Activated CD4-positive, alpha-beta T cell treated with anti-CD3 and anti-CD28 coated beads for 36 hours (primary cell): ENCODE measurements at regions not wholly inside any gene's neighbourhood (a gene's known extent, or its start where the extent isn't known, plus 50 kb on each side); places are given as distances from the start of the nearest gene placed in this dataset.

Experiments used
- ATAC-seq: fragments of 200-7000 bp; cut with Tn5 transposase; one replicate; pipeline ENCODE4 v1.10.0; 2021; ENCODE audit warnings: mild to moderate bottlenecking, moderate library complexity
- CTCF ChIA-PET: fragments of 350-600 bp; sonication (Branson Sonifier 250); formaldehyde crosslinking; loops from one replicate; lab custom pipeline; 2021; ENCODE audit warnings: antibody characterized with exemption; lab: Charles Lee
- POLR2A ChIA-PET: fragments of 350-600 bp; sonication (Branson Sonifier 250); formaldehyde crosslinking; loops from one replicate; lab custom pipeline; 2021; ENCODE audit warnings: antibody characterized with exemption, inconsistent platforms; lab: Charles Lee
- DNase-seq: peaks from one replicate; pipeline ENCODE4 v3.0.0-alpha.2; 2020
- H3K27ac Mint-ChIP-seq: one replicate; pipeline ENCODE4 v1.8.0; 2021; ENCODE audit warnings: mixed read lengths
- H3K27me3 Mint-ChIP-seq: one replicate; pipeline ENCODE4 v1.8.0; 2021; ENCODE audit warnings: mixed read lengths
- H3K36me3 Mint-ChIP-seq: one replicate; pipeline ENCODE4 v1.8.0; 2021; ENCODE audit warnings: low read depth, mixed read lengths
- H3K4me1 Mint-ChIP-seq: one replicate; pipeline ENCODE4 v1.8.0; 2021; ENCODE audit warnings: mixed read lengths
- H3K4me3 Mint-ChIP-seq: one replicate; pipeline ENCODE4 v1.8.0; 2021; ENCODE audit warnings: mild to moderate bottlenecking, moderate library complexity, mixed read lengths
- H3K9me3 Mint-ChIP-seq: one replicate; pipeline ENCODE4 v1.8.0; 2021; ENCODE audit warnings: low read depth, mixed read lengths
- intact Hi-C, 2 experiments: fragments of 100-400 bp; cut with DNase I in 1 of 2; cut with micrococcal nuclease in 1 of 2; formaldehyde crosslinking; loops; one replicate each; pipeline versions ENCODE4 v1.14.2 to v1.15.1; 2022 to 2024; cut with DNase I, micrococcal nuclease

DNA sequence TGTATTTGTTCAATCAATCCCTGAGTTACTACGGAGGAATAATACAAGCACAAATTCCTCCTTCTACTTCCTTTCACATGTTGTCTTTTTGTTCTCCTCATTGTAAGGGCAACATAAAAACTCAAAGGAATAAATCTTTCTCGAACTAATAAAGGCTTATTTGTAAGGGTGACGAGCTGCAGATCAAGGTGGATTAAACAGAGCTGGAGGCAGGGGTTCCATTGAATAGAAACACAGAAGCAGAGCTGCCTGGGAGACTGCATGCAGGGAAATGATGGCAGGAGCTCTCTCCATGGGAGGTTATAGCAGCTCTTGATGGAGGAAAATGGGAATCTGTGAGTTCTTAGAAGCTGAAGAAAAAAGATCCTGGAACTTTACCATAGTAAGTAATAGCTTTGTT, 160.2 kb downstream of the CYYR1 start:
- Mint-ChIP-seq H3K4me3 (no peak overlapping the region), H3K4me1 (no peaks in the 10 kb centered on the region), H3K27me3 (peaks cover 3% of the 10 kb centered on the region), H3K9me3 (no peaks in the 10 kb centered on the region), H3K36me3 (no peaks in the 10 kb centered on the region), H3K27ac (no peak overlapping the region)
- no peak for DNase-seq
- CTCF ChIA-PET: no interaction called here
- intact Hi-C loops: no loop called here
- POLR2A ChIA-PET: no interaction called here
- ATAC-seq: no peak

GRCh38 chr21:26409735-26410134, 163.4 kb downstream of the CYYR1 start:
- H3K4me3 Mint-ChIP-seq: no peak overlapping the region
- peaks cover 3% of the 10 kb centered on the region for H3K27me3 Mint-ChIP-seq
- H3K36me3 Mint-ChIP-seq: no peaks in the 10 kb centered on the region
- ATAC-seq (no peak), DNase-seq (no peak)
- H3K9me3 Mint-ChIP-seq: no peaks in the 10 kb centered on the region
- H3K4me1 Mint-ChIP-seq: peaks cover 6% of the 10 kb centered on the region
- intact Hi-C loops: no loop called here
- no peak overlapping the region for H3K27ac Mint-ChIP-seq
- CTCF ChIA-PET: no interaction called here
- POLR2A ChIA-PET: no interaction called here

DNA sequence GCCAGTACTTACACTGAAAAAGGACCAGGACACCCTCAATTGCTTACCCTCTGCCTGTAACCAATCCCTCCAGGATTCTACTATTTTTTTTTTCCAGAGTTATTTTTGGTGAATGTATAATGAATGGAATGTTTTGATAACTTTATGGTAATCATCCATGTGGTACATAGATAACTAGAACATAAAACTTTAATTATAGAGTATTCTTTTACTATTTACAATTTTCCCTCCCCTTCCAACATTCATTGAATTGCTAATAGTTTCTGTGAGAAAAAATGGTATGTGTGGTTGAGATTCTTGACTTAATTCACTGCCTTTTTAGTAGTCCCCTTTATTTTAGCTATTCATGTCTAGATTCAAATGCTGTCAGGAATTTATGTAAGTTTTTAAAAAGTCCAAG, 164.6 kb downstream of the CYYR1 start:
- no peak for DNase-seq
- no peak overlapping the region for H3K27ac Mint-ChIP-seq
- CTCF ChIA-PET: interaction anchor here (0.6 kb wide), 1 partner anchor 211 kb away, joined by 4 read pairs; no protein-coding TSS in a partner anchor

DNA sequence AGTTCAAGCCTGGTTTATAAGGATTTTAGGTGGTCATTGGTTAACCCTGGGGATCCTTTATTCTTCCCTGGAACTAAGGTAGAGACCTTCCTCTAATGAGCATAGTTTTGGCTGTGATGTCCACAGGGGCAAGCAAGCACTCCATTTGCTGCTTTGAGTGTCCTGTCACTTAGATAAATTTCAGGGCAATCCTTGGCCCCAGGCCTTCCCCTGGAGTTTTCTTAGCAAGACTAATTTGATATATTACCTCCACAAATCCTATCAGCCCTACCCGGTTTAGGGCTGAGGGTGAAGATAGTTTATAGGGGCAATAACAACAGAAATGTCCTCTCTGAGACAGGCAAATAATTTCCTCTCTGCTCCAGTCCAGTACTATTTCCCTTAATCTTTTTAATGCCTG, 166.6 kb downstream of the CYYR1 start:
- no peak for ATAC-seq
- Mint-ChIP-seq H3K9me3 (no peaks in the 10 kb centered on the region), H3K4me1 (peaks cover 6% of the 10 kb centered on the region), H3K36me3 (no peaks in the 10 kb centered on the region), H3K27me3 (no peaks in the 10 kb centered on the region), H3K27ac (no peak overlapping the region), H3K4me3 (no peak overlapping the region)
- CTCF ChIA-PET: no interaction called here
- intact Hi-C loops: no loop called here
- POLR2A ChIA-PET: no interaction called here
- no peak for DNase-seq

More for the DNA sequence above, 164.6 kb downstream of the CYYR1 start:
- no peaks in the 10 kb centered on the region for H3K9me3 Mint-ChIP-seq
- peaks cover 6% of the 10 kb centered on the region for H3K4me1 Mint-ChIP-seq
- POLR2A ChIA-PET: no interaction called here
- no peak for ATAC-seq
- no peak overlapping the region for H3K4me3 Mint-ChIP-seq
- peaks cover 3% of the 10 kb centered on the region for H3K27me3 Mint-ChIP-seq
- intact Hi-C loops: no loop called here
- no peaks in the 10 kb centered on the region for H3K36me3 Mint-ChIP-seq

- no peaks in the 10 kb centered on the region for H3K27me3 Mint-ChIP-seq
- H3K27ac Mint-ChIP-seq: no peak overlapping the region
- CTCF ChIA-PET: no interaction called here
- peaks cover 6% of the 10 kb centered on the region for H3K4me1 Mint-ChIP-seq
- peak; percentile 24 for DNase-seq
- intact Hi-C loops: no loop called here
- H3K36me3 Mint-ChIP-seq: no peaks in the 10 kb centered on the region
- no peaks in the 10 kb centered on the region for H3K9me3 Mint-ChIP-seq
- peak; percentile 58 for ATAC-seq
- POLR2A ChIA-PET: no interaction called here
- H3K4me3 Mint-ChIP-seq: no peak overlapping the region
Measured at GRCh38 chr21:26405735-26406361, 167.2 kb downstream of the CYYR1 start.

GRCh38 chr21:26405071-26405470, 168.0 kb downstream of the CYYR1 start:
- Mint-ChIP-seq H3K4me3 (no peak overlapping the region), H3K36me3 (no peaks in the 10 kb centered on the region), H3K27ac (no peak overlapping the region), H3K27me3 (no peaks in the 10 kb centered on the region), H3K4me1 (peaks cover 6% of the 10 kb centered on the region), H3K9me3 (no peaks in the 10 kb centered on the region)
- ChIA-PET POLR2A (no interaction called here), CTCF (no interaction called here)
- intact Hi-C loops: no loop called here
- ATAC-seq (no peak), DNase-seq (no peak)

DNA sequence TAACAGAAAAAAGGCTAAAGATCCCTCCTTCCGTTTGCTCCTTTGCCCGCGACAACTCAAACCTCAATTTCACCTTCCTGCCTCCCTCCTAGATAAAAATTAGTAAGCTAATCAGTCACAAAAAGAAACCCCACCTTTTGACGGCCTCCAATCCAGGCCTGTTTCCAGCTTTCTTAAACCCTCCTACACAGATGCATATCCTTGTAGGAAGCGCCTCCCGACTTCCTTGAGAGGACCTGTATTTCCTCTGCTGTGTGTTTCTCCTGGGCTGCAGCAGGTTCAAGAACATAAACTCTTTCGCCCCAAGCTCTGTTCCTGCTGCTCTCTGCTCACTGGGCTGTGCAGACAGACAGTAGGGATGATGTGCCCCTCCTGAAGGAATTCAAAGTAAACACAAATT, 168.8 kb downstream of the CYYR1 start:
- peaks cover 6% of the 10 kb centered on the region for H3K4me1 Mint-ChIP-seq
- ATAC-seq (no peak), DNase-seq (no peak)
- no peak overlapping the region for H3K4me3 Mint-ChIP-seq
- no peaks in the 10 kb centered on the region for H3K27me3 Mint-ChIP-seq
- H3K36me3 Mint-ChIP-seq: no peaks in the 10 kb centered on the region
- ChIA-PET CTCF (interaction anchor here (0.6 to 1.1 kb wide), 2 partner anchors 10 to 13 kb away, joined by 3 read pairs; no protein-coding TSS in a partner anchor), POLR2A (no interaction called here)
- no peaks in the 10 kb centered on the region for H3K9me3 Mint-ChIP-seq
- no peak overlapping the region for H3K27ac Mint-ChIP-seq
- intact Hi-C loops: no loop called here

DNA sequence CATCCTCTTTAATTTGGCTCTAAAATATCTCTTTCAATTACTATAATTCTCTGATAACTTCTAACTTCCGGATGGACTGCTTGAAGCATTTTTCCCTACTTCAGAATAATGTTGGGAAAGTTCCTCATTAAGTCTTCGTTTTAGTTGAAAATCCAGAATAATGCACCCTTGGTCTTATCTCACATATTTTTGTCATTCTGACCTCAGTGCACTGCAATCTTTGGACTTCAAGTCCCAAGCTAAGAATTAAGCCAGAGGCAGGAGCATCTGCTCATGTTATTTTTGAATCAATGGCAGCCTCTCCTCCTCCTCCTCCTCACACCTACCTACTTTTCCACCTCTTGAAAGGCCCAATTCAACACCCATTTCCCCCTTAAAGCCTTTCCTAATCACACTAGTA, 169.8 kb downstream of the CYYR1 start:
- no peak for ATAC-seq
- H3K27ac Mint-ChIP-seq: no peak overlapping the region
- intact Hi-C loops: no loop called here
- no peak overlapping the region for H3K4me3 Mint-ChIP-seq
- no peaks in the 10 kb centered on the region for H3K27me3 Mint-ChIP-seq
- ChIA-PET POLR2A (no interaction called here), CTCF (interaction anchor here (1.1 kb wide), 1 partner anchor 14 kb away, joined by 3 read pairs; no protein-coding TSS in a partner anchor)
- no peak for DNase-seq
- H3K36me3 Mint-ChIP-seq: no peaks in the 10 kb centered on the region
- peaks cover 6% of the 10 kb centered on the region for H3K4me1 Mint-ChIP-seq
- H3K9me3 Mint-ChIP-seq: no peaks in the 10 kb centered on the region

GRCh38 chr21:26397545-26397944, 175.5 kb downstream of the CYYR1 start:
- ChIA-PET CTCF (interaction anchor here (0.7 kb wide), 1 partner anchor 247 kb away, joined by 3 read pairs; no protein-coding TSS in a partner anchor), POLR2A (no interaction called here)
- no peaks in the 10 kb centered on the region for H3K4me1 Mint-ChIP-seq
- H3K27me3 Mint-ChIP-seq: peaks cover 2% of the 10 kb centered on the region
- ATAC-seq (no peak), DNase-seq (no peak)
- intact Hi-C loops: no loop called here
- H3K27ac Mint-ChIP-seq: no peak overlapping the region
- H3K36me3 Mint-ChIP-seq: no peaks in the 10 kb centered on the region
- no peaks in the 10 kb centered on the region for H3K9me3 Mint-ChIP-seq
- no peak overlapping the region for H3K4me3 Mint-ChIP-seq

- intact Hi-C loops: no loop called here
- H3K4me3 Mint-ChIP-seq: no peak overlapping the region
Measured at GRCh38 chr21:26394341-26394740, 178.7 kb downstream of the CYYR1 start.

GRCh38 chr21:26391166-26391565, 181.9 kb downstream of the CYYR1 start:
- ChIA-PET CTCF (interaction anchor here (1.7 kb wide), 1 partner anchor 11 kb away, joined by 5 read pairs; no protein-coding TSS in a partner anchor), POLR2A (no interaction called here)
- no peak overlapping the region for H3K4me3 Mint-ChIP-seq
- ATAC-seq (no peak), DNase-seq (no peak)
- no peaks in the 10 kb centered on the region for H3K4me1 Mint-ChIP-seq
- intact Hi-C loops: no loop called here
- H3K27me3 Mint-ChIP-seq: no peaks in the 10 kb centered on the region
- no peaks in the 10 kb centered on the region for H3K36me3 Mint-ChIP-seq
- H3K27ac Mint-ChIP-seq: no peak overlapping the region
- H3K9me3 Mint-ChIP-seq: no peaks in the 10 kb centered on the region

More at GRCh38 chr21:26394341-26394740, 178.7 kb downstream of the CYYR1 start:
- ChIA-PET CTCF (no interaction called here), POLR2A (no interaction called here)
- H3K4me1 Mint-ChIP-seq: no peaks in the 10 kb centered on the region
- no peaks in the 10 kb centered on the region for H3K36me3 Mint-ChIP-seq
- no peak overlapping the region for H3K27ac Mint-ChIP-seq
- peaks cover 2% of the 10 kb centered on the region for H3K27me3 Mint-ChIP-seq
- DNase-seq: no peak
- no peaks in the 10 kb centered on the region for H3K9me3 Mint-ChIP-seq
- no peak for ATAC-seq

DNA sequence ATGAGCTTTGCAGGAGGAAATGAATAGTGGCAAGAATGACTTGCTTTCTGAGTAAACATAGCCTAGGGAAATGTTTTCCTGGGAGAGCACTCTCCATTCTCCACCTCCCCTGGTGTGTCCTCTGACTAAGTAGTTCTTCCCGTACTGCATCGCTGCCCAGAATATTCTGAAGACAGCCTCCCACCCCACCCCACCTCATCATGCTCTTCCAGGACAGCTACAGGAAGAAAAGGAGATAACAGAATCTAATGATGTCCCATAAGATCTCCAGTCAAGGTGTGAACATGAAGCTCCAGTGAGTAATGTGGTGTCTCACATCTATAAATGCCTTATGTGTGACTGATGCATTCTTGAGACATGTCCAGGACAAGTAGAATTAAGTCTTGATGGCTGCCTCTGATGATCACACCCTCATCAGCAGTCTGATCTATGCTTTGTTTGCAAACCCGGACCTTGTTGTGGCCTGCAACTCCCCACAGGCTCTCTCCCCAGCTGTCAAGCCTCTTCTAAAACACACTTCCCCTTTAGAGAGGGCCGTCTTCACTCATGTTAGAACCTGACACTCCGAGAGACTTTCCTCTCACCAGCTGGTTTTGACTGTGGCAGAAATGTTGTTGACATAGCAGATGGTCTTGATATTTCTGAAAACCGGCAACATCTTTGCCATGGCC, 183.0 kb downstream of the CYYR1 start:
- DNase-seq: no peak
- H3K4me1 Mint-ChIP-seq: peaks cover 6% of the 10 kb centered on the region
- H3K36me3 Mint-ChIP-seq: no peaks in the 10 kb centered on the region
- POLR2A ChIA-PET: no interaction called here
- no peaks in the 10 kb centered on the region for H3K9me3 Mint-ChIP-seq
- no peak overlapping the region for H3K27ac Mint-ChIP-seq
- H3K27me3 Mint-ChIP-seq: no peaks in the 10 kb centered on the region
- intact Hi-C loops: no loop called here
- no peak for ATAC-seq
- CTCF ChIA-PET: no interaction called here
- no peak overlapping the region for H3K4me3 Mint-ChIP-seq
